Inflammatory macrophage (primary cell): ENCODE measurements at regions not wholly inside any gene's neighbourhood (a gene's known extent, or its start where the extent isn't known, plus 50 kb on each side); places are given as distances from the start of the nearest gene placed in this dataset.
"Not testable (repeated sequence)": the region's sequence is repeated elsewhere in the genome, so short reads cannot be mapped to it uniquely, and the experiment has no call there.

ENCODE experiments used
- DNase-seq, 2 donors: peaks; one replicate each; pipeline ENCODE4 v3.0.0-alpha.2; 2020 to 2022

- DNase-seq = not testable (repeated sequence)
Measured at GRCh38 chr1:25171013-25171412, 61.3 kb downstream of the SYF2 start.

- no peak for DNase-seq
Measured at GRCh38 chr1:25170439-25170838, 61.9 kb downstream of the SYF2 start.

GRCh38 chr1:25169610-25170009 is 62.7 kb downstream of the SYF2 start:
- no peak for DNase-seq

- DNase-seq = no peak
Measured at GRCh38 chr1:25169168-25169567, 63.1 kb downstream of the SYF2 start.

GRCh38 chr1:25168193-25169071 is 63.9 kb downstream of the SYF2 start:
- no peak for DNase-seq

DNA sequence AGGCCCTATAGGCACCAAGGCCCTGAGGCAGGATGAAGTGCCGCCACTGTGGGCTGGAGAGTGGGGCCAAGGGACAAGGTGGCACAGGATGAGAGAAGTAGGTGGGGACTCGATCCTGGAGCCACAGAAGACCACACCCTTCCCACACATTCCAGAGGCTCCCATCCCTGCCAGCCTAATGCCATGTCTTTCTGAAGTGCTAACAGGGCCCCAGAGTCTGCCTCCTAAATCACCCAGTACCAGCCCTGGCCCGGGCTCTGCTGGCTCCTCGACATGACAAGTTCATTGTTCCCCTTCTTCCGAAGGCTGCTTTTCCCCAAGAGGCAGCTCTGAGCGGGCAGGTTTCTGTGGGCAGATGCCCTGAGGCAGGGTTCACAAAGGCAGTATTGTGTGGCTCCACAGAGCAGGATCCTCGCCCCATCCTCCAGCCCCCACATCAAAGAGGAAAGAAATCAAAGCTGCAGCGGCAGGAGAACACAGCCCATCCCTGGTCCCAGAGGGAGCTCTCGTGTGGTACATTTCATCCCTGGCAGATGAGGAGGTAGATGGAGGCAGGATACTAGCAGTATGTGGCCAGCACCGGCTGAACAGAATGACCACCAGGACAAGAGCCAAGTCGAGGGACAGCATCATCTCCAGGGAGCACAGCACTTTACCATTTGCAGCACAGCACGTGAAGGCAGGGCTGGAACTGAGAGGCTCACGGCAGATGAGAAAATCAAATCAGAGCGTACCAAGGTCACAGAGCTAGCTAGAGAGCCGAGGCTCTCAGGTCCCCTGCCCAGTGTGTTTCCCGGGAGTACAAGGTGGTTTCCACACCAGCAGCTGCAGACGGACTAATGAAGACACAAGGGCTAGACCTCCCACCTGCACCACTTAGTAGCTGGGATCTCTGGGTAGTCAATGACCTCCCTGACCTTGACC is 64.8 kb downstream of the SYF2 start:
- no peak for DNase-seq

DNA sequence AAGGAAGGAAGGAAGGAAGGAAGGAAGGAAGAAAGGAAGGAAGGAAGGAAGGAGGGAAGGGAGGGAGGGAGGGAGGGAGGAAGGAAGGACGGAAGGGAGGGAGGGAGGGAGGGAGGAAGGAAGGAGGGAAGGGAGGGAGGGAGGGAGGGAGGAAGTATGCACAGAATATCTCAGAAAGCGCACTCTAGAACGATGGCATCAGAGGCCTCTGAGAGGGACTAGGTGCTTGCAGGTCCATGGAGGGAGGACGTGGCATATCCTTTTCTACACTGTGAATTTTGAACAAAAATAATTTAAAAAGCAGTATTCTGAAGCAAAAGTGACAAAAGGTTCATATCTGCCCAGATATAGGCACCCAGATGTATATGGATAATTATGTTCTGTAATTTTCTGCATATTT is 65.5 kb downstream of the SYF2 start:
- no peak for DNase-seq

DNA sequence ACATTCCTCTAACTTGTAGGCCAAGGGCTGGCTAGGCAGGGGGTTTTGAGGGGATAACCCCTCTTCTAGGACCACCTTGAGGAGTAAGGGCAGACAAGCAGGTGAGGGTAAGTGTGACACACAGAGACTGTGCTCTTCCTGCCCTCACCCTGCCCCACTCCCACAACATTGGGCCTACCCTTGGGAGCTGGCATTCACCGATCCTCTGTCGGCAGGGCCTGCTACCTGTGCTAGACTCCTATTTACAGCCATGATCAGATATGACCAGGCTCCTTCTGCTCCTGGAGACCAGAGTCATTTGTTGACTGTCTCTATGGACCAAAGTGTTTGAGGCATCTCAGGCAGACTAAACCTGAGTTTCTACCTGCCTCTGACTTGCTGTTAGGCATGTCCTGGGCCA is 68.3 kb downstream of the SYF2 start:
- DNase-seq = no peak

- DNase-seq = no peak
Measured at GRCh38 chr1:25161981-25162380, 70.3 kb downstream of the SYF2 start.

GRCh38 chr1:25157846-25158245 is 74.5 kb downstream of the SYF2 start:
- DNase-seq = no peak

GRCh38 chr1:25150985-25151495 is 81.3 kb downstream of the SYF2 start:
- no peak for DNase-seq

GRCh38 chr1:25148673-25149300 is 83.5 kb downstream of the SYF2 start:
- peak; percentile 60 to 63 for DNase-seq

GRCh38 chr1:25146451-25146855 is 85.8 kb downstream of the SYF2 start:
- DNase-seq = peak in 1 of 2 donors; percentile 14

DNA sequence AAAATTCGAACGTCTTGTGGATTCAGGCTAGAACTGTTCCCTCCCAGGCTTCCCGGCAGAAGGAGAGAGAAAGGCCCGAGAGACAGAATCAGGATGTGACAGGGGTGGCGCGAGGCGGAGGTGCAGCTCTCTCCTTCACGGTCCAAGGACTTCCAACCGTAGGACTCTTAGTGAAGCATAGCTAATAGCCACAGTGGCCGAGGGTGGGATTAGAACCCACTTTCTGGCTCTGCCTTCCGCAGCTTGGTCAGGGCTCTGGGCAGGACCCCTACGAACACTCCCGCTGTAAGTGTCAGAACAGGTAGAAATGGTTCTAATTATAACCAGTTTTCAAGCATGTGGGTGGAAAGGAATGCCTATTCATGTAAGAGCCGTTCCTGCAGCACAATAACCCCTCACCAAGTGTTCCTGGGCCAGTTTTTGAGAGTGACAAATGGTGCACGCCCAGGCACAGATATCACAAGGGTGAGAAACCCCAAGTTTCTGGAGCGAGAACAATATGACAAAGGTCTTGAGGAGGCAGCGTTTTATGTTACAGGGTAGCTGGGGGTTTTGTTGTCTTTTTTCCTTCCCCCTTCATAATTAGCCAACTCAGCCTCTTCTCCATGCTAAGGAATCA is 86.4 kb downstream of the SYF2 start:
- no peak for DNase-seq

DNA sequence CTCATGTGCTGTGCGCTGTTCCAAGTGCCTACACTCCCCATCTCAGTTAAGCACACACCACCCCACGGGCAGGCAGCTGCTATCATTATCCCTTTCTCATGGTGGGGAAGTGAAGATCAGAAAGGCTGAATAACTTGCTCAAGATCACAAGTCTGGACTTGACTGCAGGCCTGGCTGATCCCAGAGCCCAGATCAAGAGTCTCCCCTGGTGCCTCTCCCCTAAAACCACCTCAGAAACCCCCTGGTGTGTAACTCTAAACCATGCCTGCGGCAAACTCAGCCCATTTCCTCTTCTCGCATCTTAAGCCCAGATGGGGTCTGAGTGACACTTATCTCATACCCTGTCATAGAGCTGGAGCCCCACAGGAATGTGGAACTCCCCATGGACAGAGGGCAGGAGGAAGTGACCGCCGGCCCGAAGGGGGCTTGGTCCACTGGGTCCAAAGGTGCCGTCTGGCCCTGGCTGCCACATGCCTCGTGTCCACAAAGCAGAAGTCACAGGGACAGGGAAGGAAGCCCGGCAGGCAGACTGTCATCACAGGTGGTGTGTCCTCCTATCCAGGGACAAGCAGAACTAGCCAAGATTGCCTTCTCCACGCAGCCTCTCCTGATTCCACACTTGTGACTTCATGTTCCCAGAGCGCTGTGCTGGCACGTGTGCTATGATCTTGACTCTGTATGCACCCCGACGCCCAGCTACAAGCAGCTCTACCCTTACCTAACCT is 92.1 kb downstream of the SYF2 start:
- peak; percentile 52 to 73 for DNase-seq

DNA sequence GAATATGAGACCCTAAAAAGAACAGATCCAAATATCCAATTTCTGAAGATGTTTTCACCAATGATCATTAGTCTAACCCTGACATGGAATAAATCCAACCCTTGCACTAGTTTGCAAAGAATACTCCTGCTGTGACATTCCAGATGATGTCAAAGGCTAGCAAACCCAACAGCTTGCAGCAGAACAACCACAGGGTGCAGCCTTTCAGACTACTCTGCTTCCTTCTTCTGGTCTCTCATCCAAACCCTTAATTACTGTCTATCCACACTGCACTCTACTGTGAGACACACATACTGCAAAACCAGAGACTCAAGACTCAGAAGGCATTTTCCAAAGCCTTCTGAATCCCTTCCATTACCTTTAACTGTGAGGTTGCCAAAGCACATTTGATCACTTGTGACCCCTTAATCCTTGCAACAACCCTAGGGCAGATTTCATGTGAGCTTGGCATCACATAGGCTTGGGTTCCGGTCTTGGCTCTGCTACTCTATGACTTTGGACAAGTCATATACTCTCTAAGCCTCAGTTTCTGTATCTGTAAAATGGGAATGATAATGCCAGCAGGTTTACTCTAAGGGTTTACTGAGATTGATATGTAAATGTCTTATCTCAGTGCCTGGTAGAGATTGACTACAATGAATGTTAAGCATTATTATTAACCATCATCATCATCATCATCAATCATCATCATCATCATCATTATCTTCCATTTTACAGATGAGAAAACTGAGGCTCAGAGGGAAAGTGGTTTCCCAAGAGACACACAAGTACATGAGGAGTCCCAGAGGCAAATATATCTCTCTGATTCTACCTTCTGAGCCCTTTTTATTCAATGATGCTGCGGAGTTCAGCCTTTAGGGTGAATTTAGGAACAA is 94.5 kb downstream of the SYF2 start:
- no peak for DNase-seq

DNA sequence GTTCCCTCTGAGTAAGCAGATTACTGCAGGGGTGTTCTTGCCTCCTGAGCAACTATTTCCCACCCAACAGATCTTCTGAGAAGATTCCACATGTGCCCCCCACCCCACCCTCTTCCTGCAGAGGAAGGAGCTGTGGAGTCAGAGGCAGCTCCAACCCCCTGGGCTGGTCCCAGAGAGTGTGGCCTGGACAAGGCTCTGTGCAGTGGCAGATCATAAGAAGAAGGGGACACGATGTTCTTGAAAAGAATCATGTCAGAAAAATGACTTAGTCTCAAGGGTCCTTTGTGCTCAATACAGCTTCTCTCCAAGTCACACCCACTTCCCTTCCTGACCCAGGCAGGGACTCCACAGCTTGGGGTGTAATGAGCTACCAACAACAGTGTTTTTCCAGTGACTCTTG is 95.2 kb downstream of the SYF2 start:
- no peak for DNase-seq

DNA sequence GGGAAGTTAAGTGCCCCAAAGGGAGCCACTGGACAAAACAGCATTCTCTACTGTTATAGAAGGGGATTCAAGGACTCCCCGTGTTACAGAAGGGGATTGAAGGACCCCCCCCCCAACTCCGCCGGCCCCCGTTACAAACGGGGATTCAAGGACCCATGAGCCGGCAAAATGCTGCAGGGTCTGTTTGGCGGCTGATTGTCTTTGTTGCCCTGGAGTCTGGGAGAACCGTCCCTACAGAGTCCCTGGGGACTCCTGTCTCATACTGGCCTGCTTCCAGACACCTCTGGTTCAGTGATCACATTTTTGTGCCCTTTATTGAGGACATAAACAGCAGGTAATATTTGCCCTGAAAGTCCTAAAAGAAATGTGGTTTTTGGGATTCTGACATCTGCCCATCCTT is 96.4 kb downstream of the SYF2 start:
- DNase-seq = no peak

DNA sequence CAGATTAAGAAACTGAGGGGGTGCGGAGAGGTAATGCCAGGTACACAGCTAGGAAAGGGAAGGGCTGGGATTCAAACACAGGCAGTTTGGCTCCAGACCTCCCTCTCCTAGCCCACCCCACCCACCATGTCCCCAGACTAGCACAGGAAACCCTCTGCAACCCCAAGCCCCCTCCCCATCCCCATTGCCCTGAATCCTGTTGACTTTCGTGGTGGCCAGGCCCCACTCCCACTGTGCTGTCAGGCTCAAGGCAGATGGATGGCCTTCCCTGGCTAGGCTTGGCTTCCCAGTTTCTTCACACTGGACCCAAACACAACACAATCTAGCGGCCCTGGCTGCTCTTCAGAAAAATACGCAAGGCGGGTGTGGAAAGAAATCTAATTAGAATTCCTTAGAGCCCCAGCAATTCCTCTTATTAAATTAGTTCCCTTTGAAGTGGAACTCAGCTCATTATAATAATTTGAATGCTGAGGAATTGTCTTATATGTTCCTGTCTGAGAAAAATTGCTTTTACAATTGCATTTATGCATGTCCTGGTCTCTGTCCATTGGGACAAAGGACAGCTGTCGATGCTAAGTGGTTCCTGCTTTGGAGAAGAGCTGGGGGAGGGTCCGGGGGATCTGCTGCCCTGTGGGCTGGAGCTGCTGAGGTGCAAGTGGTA is 97.4 kb downstream of the SYF2 start:
- no peak for DNase-seq

DNA sequence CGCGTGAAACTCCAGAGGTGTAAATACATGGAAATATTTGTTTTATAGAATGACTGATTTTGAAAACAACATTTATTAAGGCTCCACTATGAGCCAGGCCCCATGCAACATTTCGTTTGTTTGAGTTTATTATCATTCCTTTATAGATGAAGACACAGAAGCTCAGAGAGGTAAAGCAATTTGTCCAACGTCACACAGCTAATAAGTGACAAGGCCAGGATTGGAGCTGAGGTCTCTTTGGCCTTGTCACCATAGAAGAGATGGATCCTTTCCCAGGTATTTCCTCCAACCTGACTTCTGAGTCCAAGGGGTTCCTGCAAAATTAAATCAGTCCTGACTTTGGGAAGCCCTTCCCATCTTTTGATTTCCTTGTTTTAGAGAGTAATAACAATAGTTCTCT is 98.0 kb downstream of the SYF2 start:
- DNase-seq = no peak
